HG03457 (cell line): ENCODE measurements at regions not wholly inside any gene's neighbourhood (a gene's known extent, or its start where the extent isn't known, plus 50 kb on each side); places are given as distances from the start of the nearest gene placed in this dataset.
"Not testable (repeated sequence)": the region's sequence is repeated elsewhere in the genome, so short reads cannot be mapped to it uniquely, and the experiment has no call there.

ENCODE experiments used
- ATAC-seq: cut with Tn5 transposase; IDR thresholded peaks from one replicate; pipeline ENCODE4 v1.9.1; 2021; ENCODE audit warnings: moderate number of reproducible peaks; ENCODE audit not compliant: unreplicated experiment

- no peak for ATAC-seq
Measured at GRCh38 chr17:77796176-77796860, 162.2 kb upstream of the TNRC6C start.

- no peak for ATAC-seq
Measured at GRCh38 chr17:77798031-77798430, 160.5 kb upstream of the TNRC6C start.

GRCh38 chr17:77798481-77798880, 160.0 kb upstream of the TNRC6C start:
- ATAC-seq = no peak

GRCh38 chr17:77800816-77801215, 157.7 kb upstream of the TNRC6C start:
- no peak for ATAC-seq

GRCh38 chr17:77801545-77802332, 156.8 kb upstream of the TNRC6C start:
- no peak for ATAC-seq

- no peak for ATAC-seq
Measured at GRCh38 chr17:77802333-77802615, 156.2 kb upstream of the TNRC6C start.

- ATAC-seq = no peak
Measured at GRCh38 chr17:77802811-77803220, 155.7 kb upstream of the TNRC6C start.

- ATAC-seq = no peak
Measured at GRCh38 chr17:77803726-77804125, 154.8 kb upstream of the TNRC6C start.

GRCh38 chr17:77804796-77805426, 153.6 kb upstream of the TNRC6C start:
- no peak for ATAC-seq

GRCh38 chr17:77805970-77806369, 152.5 kb upstream of the TNRC6C start:
- ATAC-seq = not testable (repeated sequence)

GRCh38 chr17:77807051-77807745, 151.3 kb upstream of the TNRC6C start:
- no peak for ATAC-seq

GRCh38 chr17:77807746-77808441, 150.6 kb upstream of the TNRC6C start:
- ATAC-seq = no peak

- no peak for ATAC-seq
Measured at GRCh38 chr17:77808686-77809425, 149.6 kb upstream of the TNRC6C start.

GRCh38 chr17:77809814-77810213, 148.7 kb upstream of the TNRC6C start:
- ATAC-seq = no peak

GRCh38 chr17:77810536-77810935, 148.0 kb upstream of the TNRC6C start:
- no peak for ATAC-seq

GRCh38 chr17:77811521-77811920, 147.0 kb upstream of the TNRC6C start:
- no peak for ATAC-seq

GRCh38 chr17:77814091-77814772, 144.3 kb upstream of the TNRC6C start:
- no peak for ATAC-seq

- ATAC-seq = no peak
Measured at GRCh38 chr17:77815127-77815905, 143.2 kb upstream of the TNRC6C start.

- no peak for ATAC-seq
Measured at GRCh38 chr17:77817953-77818352, 140.6 kb upstream of the TNRC6C start.
